ENCODE measurements at regions not wholly inside any gene's neighbourhood (a gene's known extent, or its start where the extent isn't known, plus 50 kb on each side); places are given as distances from the start of the nearest gene placed in this dataset.

- ATAC-seq (ENCODE audit: poor library complexity), result no peak
- no peak for DNase-seq
- intact Hi-C loops (cut with DNase I), result no loop called here
These were observed 63.7 kb downstream of the SPCS3 start for GRCh38 chr4:176383273-176384077.

DNA sequence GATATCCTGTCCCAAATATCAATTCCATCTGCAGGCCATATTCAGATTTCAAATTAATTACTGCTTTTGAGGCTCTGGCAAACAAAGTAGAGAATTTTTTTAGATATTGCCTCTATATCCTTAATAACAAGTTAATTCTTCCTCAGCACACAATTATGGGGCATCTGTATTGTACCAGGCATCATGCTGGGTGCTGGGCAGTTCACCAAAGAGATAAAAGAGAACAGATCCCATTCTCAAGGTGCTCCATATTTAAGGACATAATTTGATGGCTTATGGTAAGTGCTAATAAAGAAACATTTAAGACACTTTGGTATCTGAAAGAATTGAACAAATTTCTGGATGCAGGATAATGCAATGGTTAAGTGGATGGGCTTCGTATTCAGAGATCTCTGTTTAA, 65.8 kb downstream of the SPCS3 start:
- intact Hi-C loops (cut with DNase I), result no loop called here
- ATAC-seq (ENCODE audit: poor library complexity), result no peak
- DNase-seq, result no peak

DNA sequence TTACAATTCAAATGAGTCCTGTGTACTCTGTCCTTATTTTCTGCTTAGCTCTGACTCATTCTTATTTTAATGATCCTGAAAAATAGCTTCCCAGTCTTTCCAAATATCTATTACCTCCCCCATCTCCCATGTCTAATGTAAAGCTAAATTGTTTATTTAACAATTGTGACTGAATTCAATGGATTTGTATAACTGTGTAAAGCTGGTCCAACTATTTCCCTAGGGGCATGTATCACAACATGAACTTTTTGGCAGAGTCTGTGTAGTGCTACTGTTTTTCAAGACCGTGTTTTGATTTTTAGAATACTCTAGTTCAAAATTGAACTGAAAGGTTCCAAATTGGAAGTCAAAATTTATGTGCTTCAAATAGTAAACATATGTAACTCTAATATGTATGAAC, 67.8 kb downstream of the SPCS3 start:
- DNase-seq (no peak), ATAC-seq (ENCODE audit: poor library complexity) (no peak)
- intact Hi-C loops (cut with DNase I), result no loop called here

GRCh38 chr4:176393306-176394013, 73.7 kb downstream of the SPCS3 start:
- no peak for DNase-seq
- intact Hi-C loops (cut with DNase I), result no loop called here

DNA sequence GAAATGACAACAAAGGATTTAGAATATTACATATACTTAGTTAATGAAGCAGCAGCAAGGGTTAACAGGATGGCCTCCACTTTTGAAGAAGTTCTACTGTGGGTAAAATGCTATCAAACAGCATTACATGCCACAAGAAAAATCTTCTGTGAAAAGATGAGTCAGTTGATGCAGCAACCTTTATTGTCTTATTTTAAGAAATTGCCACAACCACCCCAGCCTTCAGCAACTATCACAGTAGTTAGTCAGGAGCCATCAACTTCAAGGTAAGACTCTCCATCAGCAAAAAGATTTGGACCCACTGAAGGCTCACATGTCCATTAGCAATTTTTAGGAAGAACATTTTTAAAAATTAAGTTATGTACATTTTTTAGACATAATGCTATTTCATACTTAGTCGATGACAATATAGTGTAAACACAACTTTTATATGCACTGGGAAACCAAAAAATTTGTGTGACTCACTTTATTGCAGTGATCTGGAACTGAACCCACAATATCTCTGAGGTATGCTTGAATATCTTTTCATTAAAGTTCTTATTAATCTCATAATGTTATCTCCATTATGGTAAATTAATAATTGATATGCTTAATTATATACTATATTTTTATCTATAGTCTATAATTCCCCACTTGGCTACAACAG, 81.2 kb downstream of the SPCS3 start:
- no peak for DNase-seq
- no peak for ATAC-seq (ENCODE audit: poor library complexity)
- intact Hi-C loops (cut with DNase I), result no loop called here

More at GRCh38 chr4:176393306-176394013, 73.7 kb downstream of the SPCS3 start:
- ATAC-seq (ENCODE audit: poor library complexity), result no peak

DNA sequence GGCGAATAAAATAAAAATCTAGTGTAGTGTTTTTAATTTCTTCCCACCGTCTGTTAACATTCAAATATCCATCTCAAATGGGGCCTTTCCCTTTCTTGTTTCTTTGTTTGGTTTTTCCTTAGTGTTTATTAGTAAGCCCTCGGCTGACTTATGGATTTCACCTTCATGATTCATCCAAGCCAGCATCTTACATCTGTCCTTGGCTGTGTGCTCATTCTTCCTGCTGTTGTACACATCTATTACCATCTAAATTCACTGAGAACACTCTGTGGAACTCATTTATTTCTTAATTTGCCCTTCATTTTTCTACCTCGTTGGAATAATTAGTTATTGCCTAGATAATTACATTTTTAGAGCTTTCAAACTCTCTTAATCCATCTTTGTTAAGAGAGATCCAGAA, 84.9 kb downstream of the SPCS3 start:
- ATAC-seq (ENCODE audit: poor library complexity) (no peak), DNase-seq (no peak)
- intact Hi-C loops (cut with DNase I), result no loop called here

- intact Hi-C loops (cut with DNase I), result no loop called here
- ATAC-seq (ENCODE audit: poor library complexity), result no peak
- DNase-seq, result no peak
These were observed 86.5 kb downstream of the SPCS3 start for GRCh38 chr4:176406297-176406696.

- no peak for ATAC-seq (ENCODE audit: poor library complexity)
- intact Hi-C loops (cut with DNase I), result no loop called here
- DNase-seq, result no peak
These were observed 87.0 kb downstream of the SPCS3 start for GRCh38 chr4:176406736-176407135.

DNA sequence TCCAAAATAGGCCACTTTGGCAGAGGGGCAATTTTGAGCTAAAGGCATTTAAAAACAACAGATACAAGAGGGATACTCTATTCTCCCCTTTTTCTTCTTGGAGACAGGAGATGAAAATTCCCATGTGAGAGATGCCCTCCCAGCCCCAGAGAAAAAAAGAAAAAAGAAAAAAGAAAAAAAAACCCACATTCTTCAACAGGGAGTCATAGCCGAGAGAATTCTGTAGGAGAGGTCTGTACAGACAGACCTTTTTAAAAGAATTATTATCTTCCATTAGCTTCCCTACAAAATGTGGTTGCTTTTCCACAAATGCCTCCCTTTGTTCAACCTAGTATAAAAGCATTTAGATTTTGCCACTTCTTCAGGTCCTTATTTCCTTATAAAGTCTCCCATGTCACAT, 89.9 kb downstream of the SPCS3 start:
- ATAC-seq (ENCODE audit: poor library complexity), result no peak
- no peak for DNase-seq
- intact Hi-C loops (cut with DNase I), result no loop called here

DNA sequence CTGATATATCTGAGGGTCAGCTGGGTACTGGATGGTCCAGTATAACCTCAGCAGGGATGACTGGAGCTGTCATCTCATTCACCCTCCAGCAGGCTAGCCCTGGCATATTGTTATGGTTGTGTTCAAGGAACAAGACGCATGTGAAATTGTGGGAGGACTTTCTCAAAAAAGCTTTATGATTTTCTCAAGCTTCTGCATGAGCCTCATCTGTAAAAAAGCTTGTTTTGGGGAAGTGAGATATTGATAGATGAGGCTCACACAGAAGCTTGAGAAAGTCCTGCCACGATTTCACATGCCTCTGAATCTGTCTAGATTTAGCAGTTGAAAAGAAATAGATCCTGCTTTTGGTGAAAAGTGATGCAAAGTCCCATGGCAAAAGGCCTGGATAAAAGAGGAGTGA, 93.4 kb downstream of the SPCS3 start:
- ATAC-seq (ENCODE audit: poor library complexity) (no peak), DNase-seq (no peak)
- intact Hi-C loops (cut with DNase I), result no loop called here

GRCh38 chr4:176422001-176422400, 102.2 kb downstream of the SPCS3 start:
- intact Hi-C loops (cut with DNase I), result no loop called here
- ATAC-seq (ENCODE audit: poor library complexity), result no peak

DNA sequence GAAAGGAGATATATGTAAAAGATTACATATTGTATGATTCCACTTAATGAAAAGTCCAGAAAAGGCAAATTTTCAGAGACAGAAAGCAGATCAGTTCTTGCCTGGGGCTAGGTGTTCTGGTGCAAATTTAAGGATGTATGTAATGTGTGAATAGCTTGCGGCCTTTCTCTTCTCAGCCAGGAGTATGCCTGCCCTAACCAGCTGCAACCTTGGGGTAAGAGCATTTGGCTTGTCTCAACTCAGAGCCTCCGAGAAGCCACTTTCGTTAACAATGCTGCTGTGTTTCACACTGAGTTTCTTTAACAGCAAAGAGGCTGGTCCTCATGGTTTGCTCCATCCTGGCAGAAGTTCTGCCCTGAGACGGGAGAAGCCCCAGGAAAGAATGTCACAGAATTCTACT, 102.7 kb downstream of the SPCS3 start:
- intact Hi-C loops (cut with DNase I), result no loop called here
- ATAC-seq (ENCODE audit: poor library complexity) (no peak), DNase-seq (no peak)

More at GRCh38 chr4:176422001-176422400, 102.2 kb downstream of the SPCS3 start:
- DNase-seq, result no peak

GRCh38 chr4:176425035-176425434, 105.3 kb downstream of the SPCS3 start:
- intact Hi-C loops (cut with DNase I), result no loop called here
- ATAC-seq (ENCODE audit: poor library complexity) (no peak), DNase-seq (no peak)

- ATAC-seq (ENCODE audit: poor library complexity) (no peak), DNase-seq (no peak)
- intact Hi-C loops (cut with DNase I), result no loop called here
These were observed 113.2 kb downstream of the SPCS3 start for GRCh38 chr4:176432811-176433540.

- DNase-seq (no peak), ATAC-seq (ENCODE audit: poor library complexity) (no peak)
- intact Hi-C loops (cut with DNase I), result no loop called here
These were observed 114.2 kb downstream of the SPCS3 start for GRCh38 chr4:176433983-176434382.

DNA sequence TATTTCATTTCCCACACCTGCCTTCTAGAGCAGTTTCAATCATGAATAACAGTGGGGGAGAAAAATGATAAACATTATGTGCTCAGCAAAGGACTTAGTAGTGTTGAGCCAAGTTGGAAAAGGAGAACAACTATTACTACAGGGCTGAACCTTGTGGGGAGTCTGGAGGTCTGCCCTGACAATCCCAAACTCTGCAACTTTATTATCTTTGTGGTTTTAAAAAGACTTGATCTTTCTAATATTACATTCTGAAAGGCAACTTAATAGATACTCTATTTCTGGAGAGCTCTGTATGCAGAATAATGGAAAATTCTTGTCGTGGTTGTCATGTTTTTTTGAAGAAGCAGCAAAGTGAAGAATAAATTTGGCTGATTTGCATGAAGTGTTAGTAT, 116.1 kb downstream of the SPCS3 start:
- DNase-seq (no peak), ATAC-seq (ENCODE audit: poor library complexity) (no peak)
- intact Hi-C loops (cut with DNase I), result no loop called here

- DNase-seq, result no peak
- no peak for ATAC-seq (ENCODE audit: poor library complexity)
- intact Hi-C loops (cut with DNase I), result no loop called here
These were observed 116.7 kb downstream of the SPCS3 start for GRCh38 chr4:176436293-176436973.

DNA sequence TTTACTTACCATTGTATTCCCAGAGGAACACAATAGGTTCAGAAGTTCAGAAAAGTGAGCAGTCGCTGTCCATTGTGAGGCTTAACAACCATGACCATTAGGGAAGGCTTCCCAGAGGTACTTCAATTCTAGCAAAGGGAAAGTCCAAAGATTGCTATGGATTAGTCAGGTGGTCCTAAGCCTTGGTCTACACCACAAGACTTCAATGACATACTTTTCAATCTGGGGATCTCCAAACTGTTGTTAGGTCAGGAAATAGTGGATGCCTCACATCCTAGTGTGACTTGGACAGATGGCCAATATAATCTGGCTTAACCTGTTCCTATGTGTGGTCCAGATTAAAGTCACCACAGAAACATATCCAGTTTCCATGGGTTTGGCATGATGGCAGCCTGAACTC, 118.0 kb downstream of the SPCS3 start:
- ATAC-seq (ENCODE audit: poor library complexity), result no peak
- intact Hi-C loops (cut with DNase I), result no loop called here
- DNase-seq, result no peak

GRCh38 chr4:176438401-176438800, 118.6 kb downstream of the SPCS3 start:
- ATAC-seq (ENCODE audit: poor library complexity) (no peak), DNase-seq (no peak)
- intact Hi-C loops (cut with DNase I), result no loop called here
